ENCODE measurements at regions not wholly inside any gene's neighbourhood (a gene's known extent, or its start where the extent isn't known, plus 50 kb on each side); places are given as distances from the start of the nearest gene placed in this dataset.
"Not testable (repeated sequence)": the region's sequence is repeated elsewhere in the genome, so short reads cannot be mapped to it uniquely, and the experiment has no call there.

DNA sequence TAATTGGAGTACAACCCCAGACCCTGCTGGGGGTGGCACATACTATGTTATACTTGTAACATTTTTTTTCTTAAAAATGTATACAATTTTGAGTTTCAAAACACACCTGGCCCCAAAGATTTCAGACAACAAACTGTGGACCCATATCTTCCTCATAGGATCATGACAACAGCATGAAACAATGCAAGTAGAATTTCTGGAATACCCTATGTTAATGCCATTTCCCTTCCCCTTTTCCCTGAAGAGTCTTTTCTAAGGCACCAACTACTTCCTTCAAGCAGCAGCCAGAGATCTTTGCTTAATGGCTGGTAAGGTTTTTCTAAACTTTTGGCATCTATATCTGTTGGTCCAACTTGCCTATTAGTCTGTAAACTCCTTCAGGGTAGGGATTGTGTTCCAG, 99.9 kb upstream of the SERBP1 start:
- no peak for DNase-seq (ENCODE audit: low spot score)

DNA sequence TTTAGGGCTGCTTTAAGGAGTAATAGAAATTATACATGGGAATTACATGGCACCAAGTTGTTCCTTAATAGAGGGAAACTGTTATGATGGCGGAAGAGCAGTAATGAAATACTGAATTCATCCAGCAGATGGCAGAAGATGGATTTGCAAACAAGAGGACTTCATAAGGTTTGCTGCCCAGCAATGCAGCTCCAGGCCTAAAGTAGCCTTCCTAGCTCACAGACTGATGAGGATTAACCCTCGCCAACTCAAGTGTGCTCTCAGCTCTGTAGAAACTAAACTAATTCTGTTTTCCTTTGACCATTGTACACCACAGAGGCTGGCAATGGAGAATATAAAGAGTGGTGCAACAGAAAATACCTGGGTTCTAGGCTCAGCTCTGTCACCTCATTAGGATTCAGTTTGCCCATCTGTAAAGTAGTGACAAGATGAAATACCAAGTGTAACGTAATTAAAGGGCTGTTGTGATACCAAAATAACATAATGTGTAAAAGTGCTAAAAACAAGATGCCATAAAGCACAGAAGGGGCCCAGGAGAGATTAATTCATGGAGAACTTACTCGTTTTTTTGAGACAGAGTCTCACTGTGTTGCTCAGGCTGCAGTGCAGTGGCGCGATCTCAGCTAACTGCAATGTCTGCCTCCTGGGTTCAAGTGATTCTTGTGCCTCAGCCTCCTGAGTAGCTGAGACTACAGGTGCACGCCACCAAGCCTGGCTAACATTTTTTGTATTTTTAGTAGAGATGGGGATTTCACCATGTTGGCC, 102.4 kb upstream of the SERBP1 start:
- DNase-seq (ENCODE audit: low spot score) = peak; percentile 18

GRCh38 chr1:67534627-67535065, 104.4 kb upstream of the SERBP1 start:
- DNase-seq (ENCODE audit: low spot score) = no peak

- DNase-seq (ENCODE audit: low spot score) = no peak
These were observed 105.3 kb upstream of the SERBP1 start for GRCh38 chr1:67535474-67535873.

- no peak for DNase-seq (ENCODE audit: low spot score)
These were observed 106.9 kb upstream of the SERBP1 start for GRCh38 chr1:67536957-67537666.

GRCh38 chr1:67537667-67538018, 107.4 kb upstream of the SERBP1 start:
- DNase-seq (ENCODE audit: low spot score) = no peak

DNA sequence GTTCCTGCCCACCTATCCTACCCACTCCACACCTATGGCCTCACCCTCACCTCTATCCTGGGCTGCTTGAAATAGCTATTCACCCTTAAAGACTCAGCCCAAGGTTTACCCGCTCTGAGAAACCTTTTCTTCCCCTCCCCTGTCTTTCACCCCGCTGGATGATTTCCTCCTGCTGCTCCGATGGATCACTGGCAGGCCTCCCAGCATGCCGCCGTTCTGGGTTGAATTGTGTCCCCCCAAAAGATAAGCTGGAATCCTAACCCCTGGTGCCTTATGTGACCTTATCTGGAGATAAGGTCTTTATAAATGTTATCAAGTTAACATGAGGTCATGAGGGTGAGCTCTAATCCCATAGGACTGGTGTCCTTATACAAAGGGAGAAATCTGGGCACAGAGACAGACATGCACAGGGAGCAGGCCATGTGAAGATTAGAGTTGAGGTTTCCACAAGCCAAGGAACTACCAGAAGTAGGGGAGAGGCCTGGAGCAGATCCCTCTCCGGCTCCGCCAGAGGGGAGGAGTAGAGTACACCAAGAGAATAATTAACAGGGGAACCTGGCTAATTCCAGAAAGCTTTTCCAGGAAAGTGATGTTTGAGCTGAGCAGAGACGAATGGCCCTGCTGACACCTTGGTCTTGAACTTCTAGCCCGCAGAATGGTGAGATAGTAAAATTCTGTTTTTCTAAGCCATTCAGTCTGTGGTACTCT, 110.0 kb upstream of the SERBP1 start:
- DNase-seq (ENCODE audit: low spot score) = no peak

GRCh38 chr1:67540733-67541125, 110.5 kb upstream of the SERBP1 start:
- DNase-seq (ENCODE audit: low spot score) = no peak

DNA sequence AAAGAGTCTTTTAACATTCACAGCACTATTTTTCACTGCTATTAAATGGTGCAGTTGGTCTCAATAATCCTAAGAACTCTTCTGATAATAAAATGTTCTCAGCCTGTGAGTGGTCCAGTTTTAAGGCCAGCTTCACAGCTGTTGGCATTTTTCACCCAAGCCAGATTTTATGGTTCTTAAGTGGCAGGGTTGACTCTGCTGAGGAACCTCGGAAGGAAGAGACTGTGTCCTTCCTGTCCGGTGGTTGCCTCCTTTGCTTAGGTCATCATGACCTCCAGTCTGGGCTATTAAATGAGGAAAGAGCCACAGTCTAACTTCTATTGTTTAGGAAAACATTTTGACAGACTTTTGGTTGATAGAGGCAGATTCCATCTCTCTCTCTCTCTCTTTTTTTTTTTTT, 112.5 kb upstream of the SERBP1 start:
- no peak for DNase-seq (ENCODE audit: low spot score)

GRCh38 chr1:67544921-67545320, 114.7 kb upstream of the SERBP1 start:
- no peak for DNase-seq (ENCODE audit: low spot score)

- DNase-seq (ENCODE audit: low spot score) = no peak
These were observed 115.2 kb upstream of the SERBP1 start for GRCh38 chr1:67545364-67545763.

GRCh38 chr1:67551375-67551774, 121.2 kb upstream of the SERBP1 start:
- DNase-seq (ENCODE audit: low spot score) = no peak

- DNase-seq (ENCODE audit: low spot score) = no peak
These were observed 122.1 kb upstream of the SERBP1 start for GRCh38 chr1:67552336-67552759.

DNA sequence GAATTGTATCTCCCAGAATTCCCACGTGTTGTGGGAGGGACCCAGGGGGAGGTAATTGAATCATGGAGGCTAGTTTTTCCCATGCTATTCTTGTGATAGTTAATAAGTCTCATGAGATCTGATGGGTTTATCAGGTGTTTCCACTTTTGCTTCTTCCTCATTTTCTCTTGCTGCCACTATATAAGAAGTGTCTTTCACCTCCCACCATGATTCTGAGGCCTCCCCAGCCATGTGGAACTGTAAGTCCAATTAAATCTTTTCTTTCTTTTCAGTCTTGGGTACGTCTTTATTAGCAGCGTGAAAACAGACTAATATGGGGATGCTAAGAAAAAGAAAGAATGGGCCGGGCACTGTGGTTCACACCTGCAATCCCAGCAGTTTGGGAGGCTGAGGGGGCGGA, 124.0 kb upstream of the SERBP1 start:
- not testable (repeated sequence) for DNase-seq (ENCODE audit: low spot score)

DNA sequence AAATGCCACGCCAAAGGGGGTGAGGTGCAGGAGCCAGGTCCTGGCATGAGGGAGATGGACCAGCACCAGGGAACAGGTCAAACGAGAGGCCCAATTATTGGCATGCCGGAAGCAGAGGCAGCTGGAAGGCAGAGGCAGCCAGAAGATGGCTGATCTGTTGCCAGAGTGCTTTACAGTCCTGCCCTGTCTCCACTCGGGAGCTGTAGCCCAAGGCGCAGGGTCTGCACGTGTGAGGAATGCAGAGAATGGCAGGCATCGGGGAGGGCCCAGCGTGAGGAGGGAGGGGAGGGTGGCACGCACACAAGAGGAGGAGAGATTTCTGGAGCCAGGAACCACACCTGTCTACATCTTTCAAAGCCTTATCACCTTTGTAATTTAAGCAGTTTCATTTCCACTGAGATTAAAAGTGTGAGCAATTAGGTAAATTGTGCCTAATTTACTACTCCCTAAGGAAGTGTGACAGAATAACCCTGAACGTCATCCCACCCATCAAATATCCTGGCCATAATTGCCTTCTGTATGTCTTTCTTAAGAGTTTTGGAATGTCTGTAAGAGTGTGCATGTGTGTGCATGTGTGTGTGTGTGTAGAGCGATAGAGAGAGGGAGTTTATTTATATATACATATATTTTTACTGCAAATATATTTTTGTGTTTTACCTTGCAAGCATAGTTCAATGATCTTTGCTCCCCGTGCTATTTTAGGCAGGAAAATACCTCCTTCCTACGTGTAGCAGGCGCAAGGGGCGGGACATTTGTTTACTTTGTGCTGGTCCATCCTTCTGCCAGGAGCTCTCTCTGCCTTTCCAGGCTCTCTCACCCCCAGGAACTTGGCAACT, 125.5 kb upstream of the SERBP1 start:
- no peak for DNase-seq (ENCODE audit: low spot score)

DNA sequence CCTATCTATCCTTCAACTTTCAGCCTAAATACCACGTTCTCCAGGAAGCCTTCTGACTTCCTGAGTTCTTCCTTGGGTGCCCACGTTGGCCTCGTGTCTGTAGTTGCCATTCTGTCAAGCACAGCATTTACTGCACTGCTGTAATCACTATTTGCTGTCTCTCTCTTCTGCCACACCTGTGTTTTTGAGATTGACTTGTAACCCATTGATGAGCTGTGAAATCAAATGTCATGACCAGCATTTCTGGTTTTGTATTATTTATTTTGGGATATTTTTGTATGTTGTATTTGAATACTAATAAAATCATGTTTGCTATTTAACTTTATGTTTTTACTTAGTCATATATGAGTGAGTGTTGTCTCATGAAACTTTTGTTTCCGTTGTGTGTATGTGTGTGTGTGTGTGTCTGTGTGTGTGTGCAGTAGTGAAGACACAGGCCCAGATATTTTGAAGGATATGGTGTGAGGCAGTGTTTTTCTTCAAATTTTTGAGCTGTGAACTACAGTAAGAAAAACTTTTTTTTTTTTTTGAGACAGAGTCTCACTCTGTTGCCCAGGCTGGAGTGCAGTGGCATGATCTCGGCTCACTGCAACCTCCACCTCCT, 126.2 kb upstream of the SERBP1 start:
- DNase-seq (ENCODE audit: low spot score) = no peak

GRCh38 chr1:67557696-67558448, 127.1 kb upstream of the GADD45A start:
- no peak for DNase-seq (ENCODE audit: low spot score)

DNA sequence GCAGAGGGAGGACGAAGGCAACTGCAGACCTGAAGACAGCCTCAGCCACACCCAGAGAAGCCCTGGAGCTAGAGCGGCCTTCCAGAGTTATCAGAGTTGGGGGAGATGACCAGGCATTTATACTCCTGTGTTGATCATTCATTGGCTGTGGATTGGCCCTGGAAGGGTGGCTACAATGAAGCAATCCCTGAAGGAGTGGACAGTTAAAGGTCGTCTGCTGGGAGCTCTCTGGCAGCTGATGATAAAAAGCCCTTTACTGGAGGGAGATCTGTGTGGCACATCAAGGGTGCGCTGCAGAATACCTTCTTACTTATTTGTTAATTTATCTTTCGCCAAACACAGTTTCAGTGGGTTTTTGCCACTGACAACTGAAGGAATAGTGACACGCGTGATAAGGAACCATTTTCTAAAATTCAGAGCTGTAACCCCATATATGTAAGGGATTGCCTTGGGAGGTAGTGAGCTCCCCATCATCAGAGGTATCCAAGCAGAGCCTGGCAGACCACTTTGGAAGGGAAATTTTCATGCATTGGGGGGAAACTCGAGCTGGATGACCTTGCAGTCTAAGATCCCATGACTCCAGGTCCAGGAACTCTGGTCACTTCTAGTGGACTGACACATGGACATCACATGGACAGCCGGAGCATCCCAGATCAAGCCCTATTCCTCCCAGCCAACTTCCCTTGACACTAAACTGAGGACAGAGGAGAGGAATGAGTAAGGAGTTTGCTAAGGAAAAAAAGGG, 126.4 kb upstream of the GADD45A start:
- DNase-seq (ENCODE audit: low spot score) = no peak

DNA sequence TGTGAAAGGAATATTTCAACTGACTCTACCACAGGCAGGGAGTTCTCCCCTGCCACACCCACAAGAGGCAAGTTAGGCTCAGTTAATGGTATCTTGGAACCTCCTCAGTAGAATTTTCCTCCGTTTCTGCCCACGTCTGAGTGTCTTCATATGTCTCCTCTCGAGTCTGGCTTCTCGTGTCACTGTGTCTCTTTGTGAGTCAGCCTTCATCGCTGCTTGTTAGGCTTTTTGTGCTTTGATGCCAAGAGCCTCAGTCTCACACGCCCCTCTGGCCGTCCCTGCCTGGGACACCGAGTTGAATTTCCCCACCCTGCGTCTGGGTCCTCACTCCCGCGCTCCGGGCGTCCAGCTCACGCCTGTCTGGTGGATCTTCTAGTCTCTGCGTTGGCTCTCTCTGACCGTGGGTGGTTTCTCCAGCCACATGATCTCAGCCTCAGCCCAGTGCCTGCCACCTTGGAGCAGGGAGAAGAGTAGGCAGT, 125.7 kb upstream of the GADD45A start:
- no peak for DNase-seq (ENCODE audit: low spot score)

Data from CD4-positive, alpha-beta T cell treated with Interleukin-15 for 4 hours (primary cell).